Spleen (tissue), 7 donors: ENCODE measurements at regions not wholly inside any gene's neighbourhood (a gene's known extent, or its start where the extent isn't known, plus 50 kb on each side); places are given as distances from the start of the nearest gene placed in this dataset.

Experiments used
- CTCF ChIP-seq, 11 experiments: fragments of 200-600 bp in 7 of 11; fragments of 450-650 bp in 4 of 11; sonication (generic) in 4 of 11; IDR thresholded peaks in 8 of 11; conservative IDR thresholded peaks in 3 of 11; 1 replicate in 7 of 11; 2 replicates in 4 of 11; pipeline versions ENCODE4 v1.4.0 to v1.8.0; 2016 to 2021; ENCODE audit warnings: antibody characterized with exemption in 11 of 11, inconsistent platforms in 4 of 11, mild to moderate bottlenecking in 1 of 11
- POLR2A ChIP-seq, 3 donors: fragments of 450-650 bp; IDR thresholded peaks; one replicate each; pipeline ENCODE4 v1.5.1; 2017; ENCODE audit warnings: antibody characterized with exemption in 3 of 3, mild to moderate bottlenecking in 1 of 3
- donor health status: DM: no; HTN: no; CAD: no; lungs with moderate emphysema.
- donor health status: DM: no; HTN: no; CAD: no.
- donor health status: DM: no; HTN: no; CAD: no.

- no peak for TF ChIP-seq POLR2A (IDR thresholded peaks at IDR 0.05)
- no peak for TF ChIP-seq CTCF (IDR thresholded peaks at IDR 0.05 in 8 of 11, conservative IDR thresholded peaks at IDR 0.05 in 3 of 11)
Measured at GRCh38 chr3:16769525-16769924, 115.2 kb upstream of the PLCL2 start.
